SK-N-MC (cell line): ENCODE measurements at regions not wholly inside any gene's neighbourhood (a gene's known extent, or its start where the extent isn't known, plus 50 kb on each side); places are given as distances from the start of the nearest gene placed in this dataset.

ENCODE experiments used
- EZH2 ChIP-seq: fragments of 200-600 bp; sonication (generic); IDR thresholded peaks from one replicate; pipeline ENCODE4 v1.6.1; 2017; ENCODE audit warnings: antibody characterized with exemption
- POLR2AphosphoS5 ChIP-seq: IDR thresholded peaks from 2 replicates; pipeline ENCODE4 v1.6.1; 2012; ENCODE audit warnings: mild to moderate bottlenecking, low read depth, low read length, borderline replicate concordance

DNA sequence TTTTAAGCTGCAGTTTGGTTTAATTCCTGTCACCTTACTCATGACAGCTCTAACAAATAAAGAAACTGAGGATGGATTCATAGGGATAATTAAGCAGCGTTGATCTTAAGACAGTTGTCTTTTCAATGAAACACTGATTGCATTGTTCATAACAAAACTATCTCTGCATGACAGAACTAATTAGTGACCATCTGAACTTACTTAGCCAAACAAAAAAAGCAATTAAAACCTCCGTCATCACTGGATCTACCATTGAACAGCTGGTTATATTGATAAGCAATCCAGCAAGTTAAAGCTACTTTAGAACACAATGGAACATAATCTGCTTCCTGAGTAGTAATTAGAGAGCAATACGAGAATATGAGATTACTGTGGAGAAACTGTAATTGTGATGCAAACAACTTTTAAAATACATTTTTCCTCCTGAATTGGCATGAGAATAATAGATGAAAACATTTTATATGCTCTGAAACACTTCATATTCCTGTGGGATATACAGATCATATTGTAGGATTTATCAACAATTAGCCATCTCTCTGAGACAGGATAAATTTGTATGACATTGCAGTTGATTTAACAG lies 2576.8 kb downstream of the PCDH7 start:
- TF ChIP-seq POLR2AphosphoS5: no peak
- TF ChIP-seq EZH2: no peak
